ENCODE measurements at regions not wholly inside any gene's neighbourhood (a gene's known extent, or its start where the extent isn't known, plus 50 kb on each side); places are given as distances from the start of the nearest gene placed in this dataset.

GRCh38 chr1:38121231-38121680 lies 74.7 kb upstream of the POU3F1 start:
- no peaks in the 10 kb centered on the region for H3K36me3 ChIP-seq
- no peaks in the 10 kb centered on the region for H3K4me1 ChIP-seq (ENCODE audit: low read depth)
- H3K27me3 ChIP-seq = no peaks in the 10 kb centered on the region
- no peak for DNase-seq (ENCODE audit: low read depth in 1 of 2, low spot score in 1 of 2)
- no peak overlapping the region for H3K4me3 ChIP-seq
- no peak for TF ChIP-seq CTCF (IDR thresholded peaks at IDR 0.05; ENCODE audit: low read depth, low read length)
- H3K9me3 ChIP-seq (ENCODE audit: low read depth) = no peaks in the 10 kb centered on the region
- H3K27ac ChIP-seq = no peak overlapping the region

DNA sequence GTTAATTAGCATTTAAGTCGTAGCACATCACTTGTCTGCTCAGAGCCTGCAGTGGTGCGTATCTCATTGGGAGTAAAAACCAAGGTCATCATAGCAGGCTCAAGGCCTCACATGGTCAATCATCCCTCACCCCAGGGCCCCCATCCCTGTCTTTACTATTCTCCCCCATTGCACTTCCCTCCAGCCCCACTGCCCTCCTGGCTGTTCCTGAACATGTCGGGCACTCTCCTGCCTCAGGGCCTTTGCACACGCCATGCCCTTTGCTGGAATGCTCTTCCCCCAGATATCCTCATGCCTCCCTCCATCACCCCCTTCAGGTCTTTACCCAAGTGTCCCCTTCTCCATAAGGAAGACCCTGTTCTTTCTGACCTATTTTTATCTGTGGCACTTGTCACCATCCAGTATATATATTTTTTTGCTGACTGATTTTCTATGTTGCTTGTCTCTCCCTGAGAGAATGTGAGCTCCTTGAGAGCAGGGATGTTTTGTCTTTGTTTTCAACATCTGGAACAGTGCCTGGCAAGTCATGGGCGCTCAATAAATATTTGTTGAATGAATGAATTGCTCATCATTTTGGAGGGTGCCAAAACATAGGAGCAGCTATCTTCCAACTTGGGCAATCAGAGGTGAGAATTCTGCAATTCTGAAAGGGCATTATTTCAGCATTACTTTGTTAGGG lies 74.1 kb upstream of the POU3F1 start:
- H3K36me3 ChIP-seq = no peaks in the 10 kb centered on the region
- DNase-seq (ENCODE audit: low read depth in 1 of 2, low spot score in 1 of 2) = no peak
- H3K27ac ChIP-seq = no peak overlapping the region
- no peaks in the 10 kb centered on the region for H3K9me3 ChIP-seq (ENCODE audit: low read depth)
- no peaks in the 10 kb centered on the region for H3K4me1 ChIP-seq (ENCODE audit: low read depth)
- H3K4me3 ChIP-seq = no peak overlapping the region
- no peaks in the 10 kb centered on the region for H3K27me3 ChIP-seq
- TF ChIP-seq CTCF (IDR thresholded peaks at IDR 0.05; ENCODE audit: low read depth, low read length) = no peak

GRCh38 chr1:38118976-38119375 lies 72.4 kb upstream of the POU3F1 start:
- Histone ChIP-seq H3K27ac (no peak overlapping the region), H3K4me3 (no peak overlapping the region), H3K9me3 (ENCODE audit: low read depth) (no peaks in the 10 kb centered on the region), H3K4me1 (ENCODE audit: low read depth) (no peaks in the 10 kb centered on the region), H3K36me3 (no peaks in the 10 kb centered on the region), H3K27me3 (no peaks in the 10 kb centered on the region)
- no peak for DNase-seq (ENCODE audit: low read depth in 1 of 2, low spot score in 1 of 2)
- no peak for TF ChIP-seq CTCF (IDR thresholded peaks at IDR 0.05; ENCODE audit: low read depth, low read length)

DNA sequence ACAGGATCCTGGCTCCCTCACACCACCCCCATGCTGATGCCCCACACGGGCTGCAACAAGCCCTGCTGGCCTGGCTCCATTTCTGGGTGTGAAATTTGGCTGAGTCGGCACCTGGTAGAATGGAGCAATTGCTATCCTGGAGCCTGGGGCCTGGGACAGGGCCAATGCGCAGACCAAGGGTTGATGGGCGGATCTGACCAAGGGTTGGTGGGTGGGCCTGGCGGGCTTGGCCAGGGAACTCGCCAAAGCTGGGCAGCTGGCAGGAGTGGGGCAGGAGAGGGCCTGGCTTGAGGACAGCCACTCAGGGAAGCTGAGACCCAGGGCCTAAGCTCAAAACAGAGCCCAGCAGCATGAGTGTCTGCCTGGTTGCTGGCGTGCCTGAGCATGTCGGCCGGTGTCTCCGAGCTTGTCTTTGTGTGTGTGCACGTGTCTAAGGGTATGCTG lies 70.9 kb upstream of the POU3F1 start:
- H3K27me3 ChIP-seq = no peaks in the 10 kb centered on the region
- H3K4me3 ChIP-seq = no peak overlapping the region
- no peak overlapping the region for H3K27ac ChIP-seq
- H3K36me3 ChIP-seq = no peaks in the 10 kb centered on the region
- no peaks in the 10 kb centered on the region for H3K4me1 ChIP-seq (ENCODE audit: low read depth)
- no peak for TF ChIP-seq CTCF (IDR thresholded peaks at IDR 0.05; ENCODE audit: low read depth, low read length)
- no peaks in the 10 kb centered on the region for H3K9me3 ChIP-seq (ENCODE audit: low read depth)
- DNase-seq (ENCODE audit: low read depth in 1 of 2, low spot score in 1 of 2) = no peak

GRCh38 chr1:38115682-38116202 lies 69.1 kb upstream of the POU3F1 start:
- H3K4me1 ChIP-seq (ENCODE audit: low read depth) = no peaks in the 10 kb centered on the region
- no peak for DNase-seq (ENCODE audit: low read depth in 1 of 2, low spot score in 1 of 2)

More at GRCh38 chr1:38115682-38116202, 69.1 kb upstream of the POU3F1 start:
- no peak for TF ChIP-seq CTCF (IDR thresholded peaks at IDR 0.05; ENCODE audit: low read depth, low read length)
- H3K36me3 ChIP-seq = no peaks in the 10 kb centered on the region
- no peak overlapping the region for H3K4me3 ChIP-seq
- H3K27me3 ChIP-seq = no peaks in the 10 kb centered on the region
- H3K27ac ChIP-seq = no peak overlapping the region
- no peaks in the 10 kb centered on the region for H3K9me3 ChIP-seq (ENCODE audit: low read depth)

Measured in cardiac muscle cell (in vitro differentiated cells and primary cell).